ENCODE measurements at regions not wholly inside any gene's neighbourhood (a gene's known extent, or its start where the extent isn't known, plus 50 kb on each side); places are given as distances from the start of the nearest gene placed in this dataset.
"Not testable (repeated sequence)": the region's sequence is repeated elsewhere in the genome, so short reads cannot be mapped to it uniquely, and the experiment has no call there.

- not testable (repeated sequence) for H4K91ac ChIP-seq (ENCODE audit: insufficient read length, low read depth, low read length); H4K20me1 ChIP-seq (ENCODE audit: control insufficient read depth, insufficient read depth, insufficient read length); H3K4me3 Mint-ChIP-seq; H2BK20ac ChIP-seq (ENCODE audit: low read depth, low read length, poor library complexity, severe bottlenecking); H3K23me2 ChIP-seq (ENCODE audit: insufficient read length, low read depth, low read length, poor library complexity, severe bottlenecking); H3K79me2 ChIP-seq (ENCODE audit: insufficient read depth, low read length); H2BK12ac ChIP-seq (ENCODE audit: insufficient read length, low read depth, low read length); H3K4ac ChIP-seq (ENCODE audit: low read depth, low read length); H3K79me1 ChIP-seq (ENCODE audit: insufficient read depth, low read depth, low read length, poor library complexity, severe bottlenecking); H3K27ac ChIP-seq (ENCODE audit: insufficient read length, low read depth, low read length); H2BK120ac ChIP-seq (ENCODE audit: low read depth, low read length, poor library complexity, severe bottlenecking); H3K4me1 ChIP-seq (ENCODE audit: insufficient read depth, low read length); DNase-seq; H2AFZ ChIP-seq (ENCODE audit: low read length); H3K27me3 Mint-ChIP-seq (ENCODE audit: low read depth); H3K9me3 ChIP-seq (ENCODE audit: control insufficient read depth, low read depth, low read length); H2BK15ac ChIP-seq (ENCODE audit: low read depth, low read length); H3T11ph ChIP-seq (ENCODE audit: low read length); H3K9ac ChIP-seq (ENCODE audit: extremely low read depth, insufficient read length, low read length); H4K5ac ChIP-seq (ENCODE audit: insufficient read length, low read depth, low read length); H3K14ac ChIP-seq (ENCODE audit: insufficient read depth, low read length); H3K18ac ChIP-seq (ENCODE audit: insufficient read length, low read depth, low read length); H3K27me3 ChIP-seq (ENCODE audit: insufficient read depth, low read length); H3K9me3 Mint-ChIP-seq; H4K8ac ChIP-seq (replicated peaks; ENCODE audit: insufficient read length, low read depth, low read length); H2BK5ac ChIP-seq (ENCODE audit: insufficient read length, low read length); H2AK5ac ChIP-seq (ENCODE audit: insufficient read length, low read length); H3K36me3 Mint-ChIP-seq (ENCODE audit: insufficient read depth in 1 of 3, low read depth in 3 of 3); H3K56ac ChIP-seq (ENCODE audit: insufficient read length, low read depth, low read length); H3K23ac ChIP-seq (ENCODE audit: insufficient read length, low read depth, low read length); H3K27ac Mint-ChIP-seq; H3K4me2 ChIP-seq (ENCODE audit: insufficient read depth, insufficient read length, low read length)
- no CpG with 5 or more reads among the region's 12 CpGs for WGBS (ENCODE audit: extremely low coverage, insufficient read length, low lambda C conversion rate)
- H3K4me1 Mint-ChIP-seq: peaks cover 6 to 18% of the 10 kb centered on the region in 2 experiments
Measured at GRCh38 chr4:9512941-9513340, 68.7 kb downstream of the DEFB131A start.

- not testable (repeated sequence) for H4K5ac ChIP-seq (ENCODE audit: insufficient read length, low read depth, low read length); H3K4me2 ChIP-seq (ENCODE audit: insufficient read depth, insufficient read length, low read length); H4K91ac ChIP-seq (ENCODE audit: insufficient read length, low read depth, low read length); H3K18ac ChIP-seq (ENCODE audit: insufficient read length, low read depth, low read length); DNase-seq; H3K79me1 ChIP-seq (ENCODE audit: insufficient read depth, low read depth, low read length, poor library complexity, severe bottlenecking); H3K27ac ChIP-seq (ENCODE audit: insufficient read length, low read depth, low read length); H3K4me3 Mint-ChIP-seq; H3K56ac ChIP-seq (ENCODE audit: insufficient read length, low read depth, low read length); H2BK5ac ChIP-seq (ENCODE audit: insufficient read length, low read length); H3K23ac ChIP-seq (ENCODE audit: insufficient read length, low read depth, low read length); H4K20me1 ChIP-seq (ENCODE audit: control insufficient read depth, insufficient read depth, insufficient read length); H3K23me2 ChIP-seq (ENCODE audit: insufficient read length, low read depth, low read length, poor library complexity, severe bottlenecking); H2BK120ac ChIP-seq (ENCODE audit: low read depth, low read length, poor library complexity, severe bottlenecking); H3K27me3 Mint-ChIP-seq (ENCODE audit: low read depth); H3K4ac ChIP-seq (ENCODE audit: low read depth, low read length); H4K8ac ChIP-seq (replicated peaks; ENCODE audit: insufficient read length, low read depth, low read length); H3K14ac ChIP-seq (ENCODE audit: insufficient read depth, low read length); H3K9ac ChIP-seq (ENCODE audit: extremely low read depth, insufficient read length, low read length); H3K4me1 ChIP-seq (ENCODE audit: insufficient read depth, low read length); H3K9me3 ChIP-seq (ENCODE audit: control insufficient read depth, low read depth, low read length); H2BK20ac ChIP-seq (ENCODE audit: low read depth, low read length, poor library complexity, severe bottlenecking); H3K36me3 Mint-ChIP-seq (ENCODE audit: insufficient read depth in 1 of 3, low read depth in 3 of 3); H3K79me2 ChIP-seq (ENCODE audit: insufficient read depth, low read length); H2AFZ ChIP-seq (ENCODE audit: low read length); H3K9me3 Mint-ChIP-seq; H2BK12ac ChIP-seq (ENCODE audit: insufficient read length, low read depth, low read length); H3T11ph ChIP-seq (ENCODE audit: low read length); H2BK15ac ChIP-seq (ENCODE audit: low read depth, low read length); H3K27me3 ChIP-seq (ENCODE audit: insufficient read depth, low read length); H2AK5ac ChIP-seq (ENCODE audit: insufficient read length, low read length)
- no CpG with 5 or more reads among the region's 9 CpGs for WGBS (ENCODE audit: extremely low coverage, insufficient read length, low lambda C conversion rate)
- Mint-ChIP-seq H3K27ac (peak overlapping the region in 1 of 3 experiments; percentile 55; a peak in 2 of 7 replicates), H3K4me1 (peaks cover 13 to 14% of the 10 kb centered on the region in 2 experiments)
Measured at GRCh38 chr4:9519631-9520030, 75.4 kb downstream of the DEFB131A start.

All from H9 (cell line).